ENCODE measurements at regions not wholly inside any gene's neighbourhood (a gene's known extent, or its start where the extent isn't known, plus 50 kb on each side); places are given as distances from the start of the nearest gene placed in this dataset.

GRCh38 chr11:103807806-103808205 is 228.6 kb upstream of the DDI1 start:
- no peaks in the 10 kb centered on the region for H3K79me2 ChIP-seq (ENCODE audit: control insufficient read depth, insufficient read depth, low read length)
- RAD21 ChIA-PET (ENCODE audit: unreplicated experiment): no interaction called here
- BruUV-seq (replicated peaks): no TSS peak
- H3K27ac ChIP-seq (ENCODE audit: control insufficient read depth, insufficient read depth): no peak overlapping the region
- intact Hi-C loops (cut with micrococcal nuclease; ENCODE audit: unreplicated experiment) (no loop called here), in situ Hi-C loops (cut with MboI) (no loop called here)
- no peaks in the 10 kb centered on the region; a peak in 1 of 4 replicates for H3K27me3 ChIP-seq (replicated peaks in 1 of 2; ENCODE audit: control insufficient read depth in 2 of 2, insufficient read depth in 2 of 2, low read length in 1 of 2)
- H3K4me1 ChIP-seq (ENCODE audit: control insufficient read depth, insufficient read depth, low read length): no peaks in the 10 kb centered on the region
- no peaks in the 10 kb centered on the region for H3K36me3 ChIP-seq (ENCODE audit: control insufficient read depth in 2 of 2, insufficient read depth in 2 of 2, low read length in 1 of 2)
- CTCF ChIA-PET: no interaction called here
- H3K9me3 ChIP-seq (replicated peaks; ENCODE audit: control insufficient read depth, insufficient read depth, low read length): no peaks in the 10 kb centered on the region
- H3K4me2 ChIP-seq (ENCODE audit: control insufficient read depth, insufficient read depth): no peak overlapping the region
- DNase-seq (ENCODE audit: low read depth, low spot score): no peak
- no peak overlapping the region for H3K9ac ChIP-seq (ENCODE audit: control insufficient read depth, insufficient read depth, low read length)
- POLR2A ChIA-PET: no interaction called here
- no peak for ATAC-seq
- no peak overlapping the region for H2AFZ ChIP-seq (ENCODE audit: control insufficient read depth, low read depth, low read length)
- WGBS (ENCODE audit: insufficient coverage, insufficient replicate concordance, low lambda C conversion rate, missing lambda C conversion rate): 32% methylated on average over 1 of the region's 1 CpG
- no peak overlapping the region for H3K4me3 ChIP-seq
- no peaks in the 10 kb centered on the region for H4K20me1 ChIP-seq (ENCODE audit: control insufficient read depth, insufficient read depth)
- FAIRE-seq: no peak
- SMC1A ChIA-PET (ENCODE audit: uncharacterized antibody, unreplicated experiment): no interaction called here
- TF ChIP-seq TCF12 (IDR thresholded peaks at IDR 0.05; ENCODE audit: low read depth, low read length) (no peak), RFX5 (IDR thresholded peaks at IDR 0.05; ENCODE audit: low read depth, low read length) (no peak), HDAC2 (IDR thresholded peaks at IDR 0.05) (no peak), USF1 (IDR thresholded peaks at IDR 0.05; ENCODE audit: borderline replicate concordance, extremely low read length, insufficient read depth, low read depth, low read length) (no peak)

DNA sequence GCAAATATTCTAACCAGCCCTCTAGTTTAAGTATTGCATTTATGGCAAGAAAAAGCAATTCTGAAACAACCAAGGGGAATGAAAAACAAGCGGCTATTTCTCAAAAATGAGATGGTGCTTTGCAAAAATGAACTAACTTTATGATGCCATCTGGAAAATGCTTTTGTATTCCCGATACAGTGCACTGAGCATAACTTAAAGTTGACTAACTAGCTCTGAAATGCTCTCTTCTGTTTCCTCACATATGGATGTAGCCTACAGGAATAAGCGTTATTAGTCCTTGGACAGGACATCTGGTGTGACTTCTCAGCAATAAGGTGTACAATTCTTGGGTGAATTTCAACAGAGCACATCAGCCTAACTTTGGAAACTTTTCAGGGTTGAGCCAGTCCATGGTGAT is 228.2 kb upstream of the DDI1 start:
- in situ Hi-C loops (cut with MboI): no loop called here
- Histone ChIP-seq H3K27me3 (replicated peaks in 1 of 2; ENCODE audit: control insufficient read depth in 2 of 2, insufficient read depth in 2 of 2, low read length in 1 of 2) (no peaks in the 10 kb centered on the region; a peak in 1 of 4 replicates), H2AFZ (ENCODE audit: control insufficient read depth, low read depth, low read length) (no peak overlapping the region), H3K9ac (ENCODE audit: control insufficient read depth, insufficient read depth, low read length) (no peak overlapping the region), H3K79me2 (ENCODE audit: control insufficient read depth, insufficient read depth, low read length) (no peaks in the 10 kb centered on the region), H3K9me3 (replicated peaks; ENCODE audit: control insufficient read depth, insufficient read depth, low read length) (no peaks in the 10 kb centered on the region), H3K4me2 (ENCODE audit: control insufficient read depth, insufficient read depth) (no peak overlapping the region), H4K20me1 (ENCODE audit: control insufficient read depth, insufficient read depth) (no peaks in the 10 kb centered on the region), H3K4me1 (ENCODE audit: control insufficient read depth, insufficient read depth, low read length) (no peaks in the 10 kb centered on the region), H3K4me3 (no peak overlapping the region), H3K27ac (ENCODE audit: control insufficient read depth, insufficient read depth) (no peak overlapping the region), H3K36me3 (ENCODE audit: control insufficient read depth in 2 of 2, insufficient read depth in 2 of 2, low read length in 1 of 2) (no peaks in the 10 kb centered on the region)
- ChIA-PET POLR2A (no interaction called here), RAD21 (ENCODE audit: unreplicated experiment) (no interaction called here), SMC1A (ENCODE audit: uncharacterized antibody, unreplicated experiment) (no interaction called here), CTCF (no interaction called here)
- WGBS (ENCODE audit: insufficient coverage, insufficient replicate concordance, low lambda C conversion rate, missing lambda C conversion rate): 24% methylated on average over 3 of the region's 3 CpGs
- TF ChIP-seq PAX8 (IDR thresholded peaks at IDR 0.05) (no peak), HDAC2 (IDR thresholded peaks at IDR 0.05) (no peak), ATF3 (IDR thresholded peaks at IDR 0.05; ENCODE audit: borderline replicate concordance, extremely low read depth, low read depth, low read length) (no peak), PAX5 (IDR thresholded peaks at IDR 0.05; ENCODE audit: borderline replicate concordance, low read depth, low read length) (no peak), EZH2 (IDR thresholded peaks at IDR 0.05; ENCODE audit: borderline replicate concordance, control insufficient read depth, low read depth, low read length) (no peak), CREB1 (IDR thresholded peaks at IDR 0.05; ENCODE audit: low read depth) (no peak), BHLHE40 (IDR thresholded peaks at IDR 0.05; ENCODE audit: borderline replicate concordance in 1 of 2, low read depth in 2 of 2, low read length in 1 of 2) (no peak)
- TF ChIP-seq, protein P1, sequence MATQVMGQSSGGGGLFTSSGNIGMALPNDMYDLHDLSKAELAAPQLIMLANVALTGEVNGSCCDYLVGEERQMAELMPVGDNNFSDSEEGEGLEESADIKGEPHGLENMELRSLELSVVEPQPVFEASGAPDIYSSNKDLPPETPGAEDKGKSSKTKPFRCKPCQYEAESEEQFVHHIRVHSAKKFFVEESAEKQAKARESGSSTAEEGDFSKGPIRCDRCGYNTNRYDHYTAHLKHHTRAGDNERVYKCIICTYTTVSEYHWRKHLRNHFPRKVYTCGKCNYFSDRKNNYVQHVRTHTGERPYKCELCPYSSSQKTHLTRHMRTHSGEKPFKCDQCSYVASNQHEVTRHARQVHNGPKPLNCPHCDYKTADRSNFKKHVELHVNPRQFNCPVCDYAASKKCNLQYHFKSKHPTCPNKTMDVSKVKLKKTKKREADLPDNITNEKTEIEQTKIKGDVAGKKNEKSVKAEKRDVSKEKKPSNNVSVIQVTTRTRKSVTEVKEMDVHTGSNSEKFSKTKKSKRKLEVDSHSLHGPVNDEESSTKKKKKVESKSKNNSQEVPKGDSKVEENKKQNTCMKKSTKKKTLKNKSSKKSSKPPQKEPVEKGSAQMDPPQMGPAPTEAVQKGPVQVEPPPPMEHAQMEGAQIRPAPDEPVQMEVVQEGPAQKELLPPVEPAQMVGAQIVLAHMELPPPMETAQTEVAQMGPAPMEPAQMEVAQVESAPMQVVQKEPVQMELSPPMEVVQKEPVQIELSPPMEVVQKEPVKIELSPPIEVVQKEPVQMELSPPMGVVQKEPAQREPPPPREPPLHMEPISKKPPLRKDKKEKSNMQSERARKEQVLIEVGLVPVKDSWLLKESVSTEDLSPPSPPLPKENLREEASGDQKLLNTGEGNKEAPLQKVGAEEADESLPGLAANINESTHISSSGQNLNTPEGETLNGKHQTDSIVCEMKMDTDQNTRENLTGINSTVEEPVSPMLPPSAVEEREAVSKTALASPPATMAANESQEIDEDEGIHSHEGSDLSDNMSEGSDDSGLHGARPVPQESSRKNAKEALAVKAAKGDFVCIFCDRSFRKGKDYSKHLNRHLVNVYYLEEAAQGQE (IDR thresholded peaks at IDR 0.05; ENCODE audit: low read depth, low read length): no peak
- DNase-seq (ENCODE audit: low read depth, low spot score) (no peak), ATAC-seq (no peak), FAIRE-seq (no peak)
- intact Hi-C loops (cut with micrococcal nuclease; ENCODE audit: unreplicated experiment): no loop called here
- BruUV-seq (replicated peaks): no TSS peak

Measured in GM12878 (cell line).